HepG2 (cell line): ENCODE measurements at regions not wholly inside any gene's neighbourhood (a gene's known extent, or its start where the extent isn't known, plus 50 kb on each side); places are given as distances from the start of the nearest gene placed in this dataset.

Source experiments
- ATAC-seq: fragments of 200-7000 bp; cut with Tn5 transposase; 3 replicates; pipeline ENCODE4 v1.9.1; 2020; ENCODE audit warnings: mild to moderate bottlenecking, moderate library complexity
- BruUV-seq: library from RNA; stranded (reverse); fragments of 400-500 nt; replicated peaks from 2 replicates; lab custom pipeline; 2021; lab: Mats Ljungman, UMichigan
- CTCF ChIA-PET: fragments of 300-600 bp; formaldehyde crosslinking; extraction: SDS; loops from one replicate; lab custom pipeline; 2021; ENCODE audit warnings: low total read pairs, inconsistent platforms, low intra/inter-chr PET ratio; lab: Yijun Ruan, JAX
- POLR2A ChIA-PET: fragments of 350-600 bp; sonication (Branson Sonifier 250); formaldehyde crosslinking; loops from one replicate; lab custom pipeline; 2020; ENCODE audit warnings: antibody characterized with exemption, inconsistent platforms; lab: Yijun Ruan, JAX
- DNase-seq: peaks from one replicate; pipeline ENCODE4 v3.0.0-alpha.2; 2015; ENCODE audit warnings: low spot score
- FAIRE-seq: peaks from 3 replicates; lab custom pipeline; 2011; peaks lifted over from hg19 to GRCh38; lab: Jason Lieb, UNC
- H2AFZ ChIP-seq: one replicate; pipeline ENCODE4 v1.6.1; 2011; ENCODE audit warnings: low read length, inconsistent platforms
- H3K27ac ChIP-seq: fragments of 300-600 bp; 3 replicates; pipeline ENCODE4 v1.8.0; 2011; ENCODE audit warnings: mixed run types, mild to moderate bottlenecking, mixed read lengths, low read length, inconsistent platforms; ENCODE audit not compliant: insufficient read depth; ENCODE audit errors: extremely low read length
- H3K27me3 ChIP-seq, 2 experiments: fragments of 200-600 bp in 1 of 2; 2 replicates in 1 of 2; 3 replicates in 1 of 2; pipeline versions ENCODE4 v1.6.0 to v1.8.0; 2011; ENCODE audit warnings: low read length in 2 of 2, mild to moderate bottlenecking in 2 of 2, moderate library complexity in 2 of 2, inconsistent platforms in 1 of 2; ENCODE audit not compliant: insufficient read depth in 2 of 2, control insufficient read depth in 1 of 2
- H3K36me3 ChIP-seq, 2 experiments: fragments of 200-600 bp in 1 of 2; replicated peaks in 1 of 2; 2 replicates in 1 of 2; 3 replicates in 1 of 2; pipeline versions ENCODE4 v1.5.1 to v1.8.0; 2011; ENCODE audit warnings: low read length in 2 of 2, inconsistent platforms in 1 of 2; ENCODE audit not compliant: insufficient read depth in 2 of 2, control insufficient read depth in 1 of 2
- H3K4me1 ChIP-seq: 2 replicates; pipeline ENCODE4 v1.5.1; 2012; ENCODE audit warnings: low read length, inconsistent platforms; ENCODE audit not compliant: insufficient read depth
- H3K4me2 ChIP-seq: 2 replicates; pipeline ENCODE4 v1.6.0; 2011; ENCODE audit warnings: low read depth, low read length, inconsistent platforms
- H3K4me3 ChIP-seq, 3 experiments: fragments of 200-600 bp in 1 of 3; sonication (generic), shearing (Covaris generic) in 1 of 3; replicated peaks in 1 of 3; 2 replicates each; pipeline ENCODE4 v1.5.1; 2011 to 2016; ENCODE audit warnings: low read length in 3 of 3, inconsistent platforms in 2 of 3, low read depth in 2 of 3, mild to moderate bottlenecking in 2 of 3, control low read depth in 1 of 3, mixed read lengths in 1 of 3; ENCODE audit not compliant: insufficient read depth in 1 of 3
- H3K79me2 ChIP-seq: one replicate; pipeline ENCODE4 v1.6.1; 2011; ENCODE audit warnings: low read length, inconsistent platforms; ENCODE audit not compliant: insufficient read depth
- H3K9ac ChIP-seq: 2 replicates; pipeline ENCODE4 v1.6.0; 2011; ENCODE audit warnings: mild to moderate bottlenecking, low read depth, low read length, inconsistent platforms; ENCODE audit not compliant: insufficient read depth
- H3K9me3 ChIP-seq: 2 replicates; pipeline ENCODE4 v1.5.1; 2012; ENCODE audit warnings: mild to moderate bottlenecking, low read length
- H4K20me1 ChIP-seq: 2 replicates; pipeline ENCODE4 v1.6.0; 2011; ENCODE audit warnings: inconsistent platforms, mild to moderate bottlenecking, low read length, moderate library complexity; ENCODE audit not compliant: insufficient read depth
- ATF7 ChIP-seq, 2 experiments: fragments of 450-650 bp in 1 of 2; sonication (generic) in 1 of 2; formaldehyde crosslinking in 1 of 2; IDR thresholded peaks; 2 replicates each; pipeline versions ENCODE4 v1.4.0 to v1.6.1; 2016 to 2020; ENCODE audit warnings: antibody characterized with exemption in 1 of 2, mild to moderate bottlenecking in 1 of 2, missing genetic modification reagents in 1 of 2
- PAF1 ChIP-seq: IDR thresholded peaks from 2 replicates; pipeline ENCODE4 v1.6.1; 2016; ENCODE audit warnings: missing genetic modification reagents, missing compliant biosample characterization
- PHF5A ChIP-seq: IDR thresholded peaks from one replicate; pipeline ENCODE4 v1.6.1; 2018; ENCODE audit warnings: low read depth, missing genetic modification reagents; ENCODE audit not compliant: unreplicated experiment
- THYN1 ChIP-seq: sonication (generic); formaldehyde crosslinking; IDR thresholded peaks from 2 replicates; pipeline ENCODE4 v1.8.1; 2023; ENCODE audit warnings: low read depth, mild to moderate bottlenecking, moderate library complexity, missing genetic modification reagents, borderline replicate concordance
- ZFP36 ChIP-seq: fragments of 150-350 bp; IDR thresholded peaks from 2 replicates; pipeline ENCODE4 v1.6.1; 2018; ENCODE audit warnings: borderline replicate concordance, low read length, low read depth; ENCODE audit not compliant: partially characterized antibody
- ZNF558 ChIP-seq: sonication (generic); formaldehyde crosslinking; IDR thresholded peaks from 2 replicates; pipeline ENCODE4 v1.9.0; 2022; ENCODE audit warnings: mild to moderate bottlenecking, missing genetic modification reagents, borderline replicate concordance
- ZNF562 ChIP-seq: sonication (generic); formaldehyde crosslinking; IDR thresholded peaks from 2 replicates; pipeline ENCODE4 v1.8.0; 2022; ENCODE audit warnings: missing genetic modification reagents, borderline replicate concordance
- ZNF564 ChIP-seq: sonication (generic); formaldehyde crosslinking; IDR thresholded peaks from 2 replicates; pipeline ENCODE4 v1.8.1; 2023; ENCODE audit warnings: mild to moderate bottlenecking, missing genetic modification reagents
- ZNF598 ChIP-seq: sonication (generic); formaldehyde crosslinking; IDR thresholded peaks from 2 replicates; pipeline ENCODE4 v1.5.1; 2020; ENCODE audit warnings: mild to moderate bottlenecking, missing genetic modification reagents, borderline replicate concordance
- ZNF773 ChIP-seq: sonication (generic); formaldehyde crosslinking; IDR thresholded peaks from 2 replicates; pipeline ENCODE4 v1.4.0; 2020; ENCODE audit warnings: missing genetic modification reagents, borderline replicate concordance
- ZNF792 ChIP-seq: IDR thresholded peaks from 2 replicates; pipeline ENCODE4 v1.6.1; 2016
- ZNF878 ChIP-seq: sonication (generic); formaldehyde crosslinking; IDR thresholded peaks from 2 replicates; pipeline ENCODE4 v1.8.1; 2023; ENCODE audit warnings: mild to moderate bottlenecking, missing genetic modification reagents, moderate library complexity
- WGBS: methylation state at CpG from one replicate; pipeline ENCODE4 v1.1.6; 2017; ENCODE audit warnings: low lambda C conversion rate; 5-methylcytosine and 5-hydroxymethylcytosine counted together
- in situ Hi-C: cut with HindIII; loops from 2 replicates; pipeline ENCODE4 v1.10.0; 2017; ENCODE audit warnings: low pct_unique_long_range_greater_than_20kb; ENCODE audit not compliant: extremely low pct_ligation_motif_present
- intact Hi-C: fragments of 100-400 bp; cut with micrococcal nuclease; formaldehyde crosslinking; loops from one replicate; pipeline ENCODE4 v1.10.0; 2022; ENCODE audit not compliant: unreplicated experiment
- TF ChIP-seq, protein P1 (sequence below), 2 experiments: sonication (generic) in 1 of 2; formaldehyde crosslinking in 1 of 2; IDR thresholded peaks; 2 replicates each; pipeline versions ENCODE4 v1.4.0 to v1.6.1; 2018 to 2020; ENCODE audit warnings: missing genetic modification reagents in 2 of 2, borderline replicate concordance in 1 of 2, low read depth in 1 of 2, mild to moderate bottlenecking in 1 of 2, missing biosample characterization in 1 of 2
- TF ChIP-seq, protein P2 (sequence below): sonication (generic); formaldehyde crosslinking; IDR thresholded peaks from 2 replicates; pipeline ENCODE4 v1.4.0; 2020; ENCODE audit warnings: mild to moderate bottlenecking, missing genetic modification reagents, borderline replicate concordance

DNA sequence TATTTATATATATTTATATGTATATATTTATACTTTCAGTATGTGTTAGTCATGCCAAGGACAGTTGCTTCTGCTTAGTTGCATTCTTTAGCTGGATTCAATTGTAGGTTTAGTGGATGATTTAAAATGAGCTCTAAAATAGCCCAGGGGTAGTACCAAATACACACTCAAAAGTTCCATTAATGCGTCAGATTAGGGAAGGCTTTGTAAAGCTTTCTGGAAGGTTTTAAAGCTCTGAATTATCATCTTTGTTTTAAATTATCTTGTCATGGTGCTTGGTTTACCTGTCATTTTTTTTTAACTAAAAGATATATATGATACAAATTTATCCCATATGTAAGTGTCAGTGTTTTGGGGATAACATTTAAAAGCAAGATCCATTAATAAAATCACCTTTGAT, 242.7 kb upstream of the ADAMTS5 start:
- POLR2A ChIA-PET, result no interaction called here
- TF ChIP-seq THYN1 (CRISPR knock-in tag) (no peak), ZFP36 (no peak), PHF5A (CRISPR knock-in tag) (no peak), ZNF792 (CRISPR knock-in tag) (no peak), ZNF878 (CRISPR knock-in tag) (no peak), ZNF558 (CRISPR knock-in tag) (no peak), ATF7 (IDR thresholded peaks at IDR 0.05) (no peak), ATF7 (CRISPR knock-in tag; IDR thresholded peaks at IDR 0.05) (no peak), ZNF564 (CRISPR knock-in tag) (no peak), PAF1 (CRISPR knock-in tag) (no peak), ZNF562 (CRISPR knock-in tag) (no peak), ZNF598 (CRISPR knock-in tag) (no peak), ZNF773 (CRISPR knock-in tag) (no peak)
- TF ChIP-seq, protein P1, sequence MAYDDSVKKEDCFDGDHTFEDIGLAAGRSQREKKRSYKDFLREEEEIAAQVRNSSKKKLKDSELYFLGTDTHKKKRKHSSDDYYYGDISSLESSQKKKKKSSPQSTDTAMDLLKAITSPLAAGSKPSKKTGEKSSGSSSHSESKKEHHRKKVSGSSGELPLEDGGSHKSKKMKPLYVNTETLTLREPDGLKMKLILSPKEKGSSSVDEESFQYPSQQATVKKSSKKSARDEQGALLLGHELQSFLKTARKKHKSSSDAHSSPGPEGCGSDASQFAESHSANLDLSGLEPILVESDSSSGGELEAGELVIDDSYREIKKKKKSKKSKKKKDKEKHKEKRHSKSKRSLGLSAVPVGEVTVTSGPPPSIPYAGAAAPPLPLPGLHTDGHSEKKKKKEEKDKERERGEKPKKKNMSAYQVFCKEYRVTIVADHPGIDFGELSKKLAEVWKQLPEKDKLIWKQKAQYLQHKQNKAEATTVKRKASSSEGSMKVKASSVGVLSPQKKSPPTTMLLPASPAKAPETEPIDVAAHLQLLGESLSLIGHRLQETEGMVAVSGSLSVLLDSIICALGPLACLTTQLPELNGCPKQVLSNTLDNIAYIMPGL (CRISPR knock-in tag; IDR thresholded peaks at IDR 0.05; ENCODE audit: borderline replicate concordance in 1 of 2, low read depth in 1 of 2), result no peak
- TF ChIP-seq, protein P2, sequence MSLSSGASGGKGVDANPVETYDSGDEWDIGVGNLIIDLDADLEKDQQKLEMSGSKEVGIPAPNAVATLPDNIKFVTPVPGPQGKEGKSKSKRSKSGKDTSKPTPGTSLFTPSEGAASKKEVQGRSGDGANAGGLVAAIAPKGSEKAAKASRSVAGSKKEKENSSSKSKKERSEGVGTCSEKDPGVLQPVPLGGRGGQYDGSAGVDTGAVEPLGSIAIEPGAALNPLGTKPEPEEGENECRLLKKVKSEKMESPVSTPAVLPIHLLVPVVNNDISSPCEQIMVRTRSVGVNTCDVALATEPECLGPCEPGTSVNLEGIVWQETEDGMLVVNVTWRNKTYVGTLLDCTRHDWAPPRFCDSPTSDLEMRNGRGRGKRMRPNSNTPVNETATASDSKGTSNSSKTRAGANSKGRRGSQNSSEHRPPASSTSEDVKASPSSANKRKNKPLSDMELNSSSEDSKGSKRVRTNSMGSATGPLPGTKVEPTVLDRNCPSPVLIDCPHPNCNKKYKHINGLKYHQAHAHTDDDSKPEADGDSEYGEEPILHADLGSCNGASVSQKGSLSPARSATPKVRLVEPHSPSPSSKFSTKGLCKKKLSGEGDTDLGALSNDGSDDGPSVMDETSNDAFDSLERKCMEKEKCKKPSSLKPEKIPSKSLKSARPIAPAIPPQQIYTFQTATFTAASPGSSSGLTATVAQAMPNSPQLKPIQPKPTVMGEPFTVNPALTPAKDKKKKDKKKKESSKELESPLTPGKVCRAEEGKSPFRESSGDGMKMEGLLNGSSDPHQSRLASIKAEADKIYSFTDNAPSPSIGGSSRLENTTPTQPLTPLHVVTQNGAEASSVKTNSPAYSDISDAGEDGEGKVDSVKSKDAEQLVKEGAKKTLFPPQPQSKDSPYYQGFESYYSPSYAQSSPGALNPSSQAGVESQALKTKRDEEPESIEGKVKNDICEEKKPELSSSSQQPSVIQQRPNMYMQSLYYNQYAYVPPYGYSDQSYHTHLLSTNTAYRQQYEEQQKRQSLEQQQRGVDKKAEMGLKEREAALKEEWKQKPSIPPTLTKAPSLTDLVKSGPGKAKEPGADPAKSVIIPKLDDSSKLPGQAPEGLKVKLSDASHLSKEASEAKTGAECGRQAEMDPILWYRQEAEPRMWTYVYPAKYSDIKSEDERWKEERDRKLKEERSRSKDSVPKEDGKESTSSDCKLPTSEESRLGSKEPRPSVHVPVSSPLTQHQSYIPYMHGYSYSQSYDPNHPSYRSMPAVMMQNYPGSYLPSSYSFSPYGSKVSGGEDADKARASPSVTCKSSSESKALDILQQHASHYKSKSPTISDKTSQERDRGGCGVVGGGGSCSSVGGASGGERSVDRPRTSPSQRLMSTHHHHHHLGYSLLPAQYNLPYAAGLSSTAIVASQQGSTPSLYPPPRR (CRISPR knock-in tag), result no peak
- no peak overlapping the region for H3K4me2 ChIP-seq
- BruUV-seq, result no TSS peak
- H2AFZ ChIP-seq, result no peak overlapping the region
- 97% methylated on average over 1 of the region's 1 CpG for WGBS
- no peaks in the 10 kb centered on the region for H3K4me1 ChIP-seq
- intact Hi-C loops (no loop called here), in situ Hi-C loops (no loop called here)
- H4K20me1 ChIP-seq, result no peaks in the 10 kb centered on the region
- DNase-seq (no peak), ATAC-seq (no peak), FAIRE-seq (no peak)
- no peak overlapping the region for H3K9ac ChIP-seq
- no peaks in the 10 kb centered on the region for H3K79me2 ChIP-seq
- H3K27ac ChIP-seq, result no peak overlapping the region
- H3K27me3 ChIP-seq, result no peaks in the 10 kb centered on the region
- CTCF ChIA-PET, result no interaction called here
- no peaks in the 10 kb centered on the region for H3K36me3 ChIP-seq
- H3K4me3 ChIP-seq, result no peak overlapping the region
- H3K9me3 ChIP-seq, result peaks cover 79% of the 10 kb centered on the region
